C4-2B (cell line): ENCODE measurements at regions not wholly inside any gene's neighbourhood (a gene's known extent, or its start where the extent isn't known, plus 50 kb on each side); places are given as distances from the start of the nearest gene placed in this dataset.

Experiments used
- H3K27ac ChIP-seq: fragments of 450-650 bp; 2 replicates; pipeline ENCODE4 v1.5.1; 2017
- ZFX ChIP-seq: fragments of 450-650 bp; IDR thresholded peaks from 2 replicates; pipeline ENCODE4 v1.6.1; 2017
- TF ChIP-seq, protein P1 (sequence below): fragments of 450-650 bp; conservative IDR thresholded peaks from 2 replicates; pipeline ENCODE4 v1.5.1; 2017; ENCODE audit warnings: mild to moderate bottlenecking

DNA sequence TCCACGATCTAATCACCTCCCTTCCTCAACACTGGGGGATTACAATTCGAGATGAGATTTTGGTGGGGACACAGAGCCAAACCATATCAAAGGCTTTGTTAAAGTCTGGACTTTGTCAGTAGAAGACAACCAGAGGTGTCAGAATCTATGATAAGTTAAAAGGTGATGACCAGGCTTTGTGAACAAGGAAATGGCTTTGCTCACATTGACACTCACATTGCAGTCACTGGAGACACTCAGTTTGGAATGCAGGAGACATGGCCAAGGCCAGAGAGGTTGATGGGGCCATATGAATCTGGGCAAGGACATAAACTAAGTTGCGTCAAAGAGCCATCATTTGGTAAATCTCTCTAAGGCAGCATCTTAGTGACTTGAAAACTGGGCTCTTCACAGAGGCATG lies 678.2 kb upstream of the FSHR start:
- TF ChIP-seq, protein P1, sequence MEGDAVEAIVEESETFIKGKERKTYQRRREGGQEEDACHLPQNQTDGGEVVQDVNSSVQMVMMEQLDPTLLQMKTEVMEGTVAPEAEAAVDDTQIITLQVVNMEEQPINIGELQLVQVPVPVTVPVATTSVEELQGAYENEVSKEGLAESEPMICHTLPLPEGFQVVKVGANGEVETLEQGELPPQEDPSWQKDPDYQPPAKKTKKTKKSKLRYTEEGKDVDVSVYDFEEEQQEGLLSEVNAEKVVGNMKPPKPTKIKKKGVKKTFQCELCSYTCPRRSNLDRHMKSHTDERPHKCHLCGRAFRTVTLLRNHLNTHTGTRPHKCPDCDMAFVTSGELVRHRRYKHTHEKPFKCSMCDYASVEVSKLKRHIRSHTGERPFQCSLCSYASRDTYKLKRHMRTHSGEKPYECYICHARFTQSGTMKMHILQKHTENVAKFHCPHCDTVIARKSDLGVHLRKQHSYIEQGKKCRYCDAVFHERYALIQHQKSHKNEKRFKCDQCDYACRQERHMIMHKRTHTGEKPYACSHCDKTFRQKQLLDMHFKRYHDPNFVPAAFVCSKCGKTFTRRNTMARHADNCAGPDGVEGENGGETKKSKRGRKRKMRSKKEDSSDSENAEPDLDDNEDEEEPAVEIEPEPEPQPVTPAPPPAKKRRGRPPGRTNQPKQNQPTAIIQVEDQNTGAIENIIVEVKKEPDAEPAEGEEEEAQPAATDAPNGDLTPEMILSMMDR = no peak
- H3K27ac ChIP-seq = no peak overlapping the region

DNA sequence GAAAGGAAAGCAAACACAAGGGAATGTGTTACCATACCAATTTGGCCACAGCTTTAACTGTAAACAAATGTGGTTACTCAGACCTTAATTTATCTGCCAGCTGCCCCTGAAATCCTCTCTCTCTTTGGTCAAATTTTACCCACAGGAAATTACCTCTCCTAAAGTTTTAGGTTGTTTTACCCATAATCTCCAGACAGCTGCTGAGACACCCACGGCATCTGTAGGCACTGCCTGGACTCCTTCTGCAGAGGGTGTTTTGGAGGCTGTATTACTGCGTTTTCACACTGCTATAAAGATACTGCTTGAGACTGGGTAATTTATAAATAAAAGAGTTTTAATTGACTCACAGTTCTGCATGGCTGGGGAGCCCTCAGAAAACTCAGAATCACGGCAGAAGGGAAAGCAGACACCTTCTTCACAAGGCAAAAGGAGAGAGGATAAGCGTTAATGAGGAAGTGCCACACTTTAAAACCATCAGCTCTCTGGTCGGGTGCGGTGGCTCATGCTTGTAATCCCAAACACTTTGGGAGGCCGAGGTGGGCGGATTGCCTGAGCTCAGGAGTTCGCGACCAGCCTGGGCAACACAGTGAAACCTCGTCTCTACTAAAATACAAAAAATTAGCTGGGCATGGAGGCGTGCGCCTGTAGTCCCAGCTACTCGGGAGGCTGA lies 677.5 kb upstream of the FSHR start:
- TF ChIP-seq, protein P1 = no peak
- TF ChIP-seq ZFX = no peak
- H3K27ac ChIP-seq = no peak overlapping the region

DNA sequence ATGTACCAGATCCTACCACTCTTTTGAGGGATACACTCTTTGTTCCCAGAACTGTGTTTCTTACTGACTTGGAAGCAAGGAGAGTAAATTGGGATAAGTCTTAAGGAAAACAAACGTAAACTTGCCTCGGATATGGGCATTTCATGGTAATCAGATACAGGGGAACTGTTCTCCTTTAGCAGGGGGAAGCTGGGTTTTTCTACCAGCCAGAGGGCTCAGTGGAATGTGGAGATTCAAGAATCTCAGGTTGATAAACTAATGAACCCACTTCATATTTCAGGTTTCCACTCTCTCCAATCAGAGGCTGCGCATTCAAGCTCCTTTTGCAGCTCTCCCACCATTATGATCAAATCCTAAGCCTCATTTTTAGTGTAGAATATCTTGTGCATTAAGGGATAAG lies 676.5 kb upstream of the FSHR start:
- TF ChIP-seq ZFX = no peak
- TF ChIP-seq, protein P1 = no peak
- H3K27ac ChIP-seq = no peak overlapping the region

DNA sequence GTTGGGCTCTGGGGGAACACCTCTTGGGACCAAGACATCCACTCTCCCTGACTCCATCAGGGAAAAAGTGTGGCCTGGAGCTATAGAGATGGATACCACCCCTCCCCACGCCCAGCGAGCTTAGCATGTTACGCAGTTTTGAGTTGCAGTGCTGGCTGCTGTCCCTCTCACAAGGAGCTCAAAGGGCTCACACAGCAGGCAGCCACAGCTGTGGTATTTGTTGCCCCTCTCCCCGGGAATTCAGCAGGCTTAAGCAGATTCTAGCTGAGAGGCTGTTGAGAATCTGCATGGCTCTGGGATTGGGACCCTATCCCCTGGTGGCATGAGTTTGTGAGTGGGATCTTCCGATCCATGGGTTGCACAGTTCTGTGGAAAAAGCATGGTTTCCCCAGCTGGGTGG lies 673.1 kb upstream of the FSHR start:
- H3K27ac ChIP-seq = no peak overlapping the region
- TF ChIP-seq, protein P1 = no peak
- no peak for TF ChIP-seq ZFX

DNA sequence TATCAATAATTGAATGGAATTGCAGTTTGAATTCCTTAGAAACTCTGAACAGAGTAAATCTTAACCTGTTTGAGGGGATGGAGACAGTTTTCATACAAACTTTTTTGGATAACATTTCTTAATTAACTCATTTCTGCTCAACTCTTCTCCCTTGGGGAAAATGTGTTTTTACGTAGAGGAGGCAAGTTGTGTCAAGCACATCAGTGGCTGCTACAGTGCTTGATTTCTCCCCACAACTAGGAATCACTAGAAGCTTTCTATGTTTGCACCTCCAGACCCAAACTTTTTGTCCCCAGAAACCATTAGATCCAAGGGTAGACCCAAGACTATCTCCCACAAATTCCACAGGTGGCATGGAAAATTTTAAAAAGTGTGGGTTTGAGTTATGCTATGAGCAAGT lies 658.9 kb upstream of the FSHR start:
- TF ChIP-seq, protein P1 = no peak
- no peak for TF ChIP-seq ZFX
- no peak overlapping the region for H3K27ac ChIP-seq

DNA sequence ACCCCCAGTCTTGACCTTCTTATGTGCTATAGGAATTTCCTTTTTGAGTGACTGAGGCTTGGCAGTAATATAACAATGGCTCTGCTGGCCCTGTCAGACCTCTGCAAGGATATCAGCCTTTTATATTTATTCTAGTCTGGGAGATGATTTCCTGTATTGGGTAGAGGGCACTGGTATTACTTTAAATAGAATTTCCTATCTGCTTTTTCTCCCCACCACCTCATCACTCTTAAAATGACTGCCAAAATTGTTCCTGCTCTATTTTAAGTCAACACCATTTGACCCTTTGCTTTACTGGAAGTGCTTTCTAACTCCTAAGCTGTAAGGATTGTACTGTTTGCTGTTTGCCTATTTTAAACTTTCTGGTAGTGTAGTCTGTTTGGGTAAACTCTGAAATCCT lies 658.4 kb upstream of the FSHR start:
- TF ChIP-seq ZFX = no peak
- TF ChIP-seq, protein P1 = no peak
- no peak overlapping the region for H3K27ac ChIP-seq

DNA sequence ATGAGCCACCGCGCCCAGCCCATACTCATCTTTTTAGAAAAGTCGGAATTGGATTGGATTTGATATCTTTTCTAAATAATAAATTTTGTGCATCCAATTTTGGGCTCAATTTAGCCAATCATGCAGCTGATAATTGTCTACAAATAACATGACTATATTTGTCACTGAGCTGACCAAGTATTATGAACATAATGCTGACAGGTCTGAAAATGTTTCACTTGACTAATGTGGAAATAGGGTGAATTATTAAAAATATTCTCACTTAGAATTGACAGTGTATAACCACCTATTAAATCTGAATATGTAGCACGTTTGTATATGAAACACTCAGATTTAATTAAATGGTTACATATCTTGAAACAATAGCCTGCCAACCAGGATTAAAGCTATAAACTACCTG lies 657.2 kb upstream of the FSHR start:
- TF ChIP-seq, protein P1 = no peak
- no peak for TF ChIP-seq ZFX
- H3K27ac ChIP-seq = no peak overlapping the region
